Activated CD8-positive, alpha-beta T cell treated with anti-CD3 and anti-CD28 coated beads, Interleukin-2, amount 10 ng/mL, durations not matched to agents 7 days and 5 days (primary cell): ENCODE measurements at regions not wholly inside any gene's neighbourhood (a gene's known extent, or its start where the extent isn't known, plus 50 kb on each side); places are given as distances from the start of the nearest gene placed in this dataset.
A peak's percentile ranks its signal among the peaks of the same experiment; 100 is the strongest.

Source experiments
- ATAC-seq: fragments of 150-1000 bp; cut with Tn5 transposase; one replicate; pipeline ENCODE4 v1.10.0; 2021; ENCODE audit warnings: moderate library complexity
- CTCF ChIA-PET: fragments of 350-600 bp; sonication (Branson Sonifier 250); formaldehyde crosslinking; loops from one replicate; lab custom pipeline; 2021; ENCODE audit warnings: antibody characterized with exemption; lab: Charles Lee
- POLR2A ChIA-PET: fragments of 350-600 bp; sonication (Branson Sonifier 250); formaldehyde crosslinking; loops from one replicate; lab custom pipeline; 2021; ENCODE audit warnings: antibody characterized with exemption; lab: Charles Lee
- DNase-seq: peaks from one replicate; pipeline ENCODE4 v3.0.0-alpha.2; 2020
- H3K27ac Mint-ChIP-seq: one replicate; pipeline ENCODE4 v1.8.0; 2021; ENCODE audit warnings: mild to moderate bottlenecking, mixed read lengths
- H3K27me3 Mint-ChIP-seq: one replicate; pipeline ENCODE4 v1.8.0; 2021; ENCODE audit warnings: low read depth, mixed read lengths
- H3K36me3 Mint-ChIP-seq: one replicate; pipeline ENCODE4 v1.8.0; 2021; ENCODE audit warnings: low read depth, mixed read lengths
- H3K4me1 Mint-ChIP-seq: one replicate; pipeline ENCODE4 v1.8.0; 2021; ENCODE audit warnings: low read depth, mixed read lengths
- H3K4me3 Mint-ChIP-seq: one replicate; pipeline ENCODE4 v1.8.0; 2021; ENCODE audit warnings: mild to moderate bottlenecking, mixed read lengths
- H3K9me3 Mint-ChIP-seq: one replicate; pipeline ENCODE4 v1.8.0; 2022; ENCODE audit warnings: mixed read lengths; ENCODE audit not compliant: insufficient read depth

DNA sequence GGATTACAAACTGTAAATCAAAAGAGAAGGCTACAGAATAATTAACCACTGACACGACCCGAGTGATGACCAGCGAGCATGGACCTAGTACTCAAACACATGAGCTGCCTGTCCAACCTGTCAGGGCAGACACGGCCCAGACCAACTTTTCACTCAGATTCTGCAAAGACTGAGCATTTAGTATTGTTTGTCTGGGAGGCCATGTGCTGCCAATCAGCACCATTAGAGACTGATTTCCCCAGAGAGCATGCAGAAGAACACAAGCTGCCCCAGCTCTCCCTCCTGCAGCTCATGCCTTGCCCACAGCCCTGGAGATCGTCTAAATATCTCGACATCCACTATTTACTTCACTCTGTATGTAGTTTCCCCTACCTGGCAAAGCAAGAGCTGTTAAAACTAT, 172.6 kb upstream of the INHBA start:
- peaks cover 28% of the 10 kb centered on the region for H3K4me1 Mint-ChIP-seq
- peaks cover 9% of the 10 kb centered on the region for H3K27me3 Mint-ChIP-seq
- ChIA-PET POLR2A (interaction anchor here (0.8 kb wide), 1 partner anchor 11 kb away, joined by 3 read pairs; no protein-coding TSS in a partner anchor), CTCF (no interaction called here)
- peaks cover 12% of the 10 kb centered on the region for H3K9me3 Mint-ChIP-seq
- DNase-seq = no peak
- no peak for ATAC-seq
- peaks cover 14% of the 10 kb centered on the region for H3K36me3 Mint-ChIP-seq
- no peak overlapping the region for H3K4me3 Mint-ChIP-seq
- no peak overlapping the region for H3K27ac Mint-ChIP-seq

GRCh38 chr7:41874201-41874785, 171.4 kb upstream of the INHBA start:
- Mint-ChIP-seq H3K36me3 (peaks cover 8% of the 10 kb centered on the region), H3K27me3 (peaks cover 9% of the 10 kb centered on the region), H3K9me3 (peaks cover 11% of the 10 kb centered on the region), H3K27ac (peak overlapping the region; percentile 63), H3K4me1 (peaks cover 33% of the 10 kb centered on the region), H3K4me3 (no peak overlapping the region)
- peak; percentile 39 for DNase-seq
- POLR2A ChIA-PET = no interaction called here
- peak; percentile 70 for ATAC-seq
- CTCF ChIA-PET = interaction anchor here (1.3 to 2.6 kb wide), 2 partner anchors 13 to 66 kb away, joined by 4 to 10 read pairs; no protein-coding TSS in a partner anchor

DNA sequence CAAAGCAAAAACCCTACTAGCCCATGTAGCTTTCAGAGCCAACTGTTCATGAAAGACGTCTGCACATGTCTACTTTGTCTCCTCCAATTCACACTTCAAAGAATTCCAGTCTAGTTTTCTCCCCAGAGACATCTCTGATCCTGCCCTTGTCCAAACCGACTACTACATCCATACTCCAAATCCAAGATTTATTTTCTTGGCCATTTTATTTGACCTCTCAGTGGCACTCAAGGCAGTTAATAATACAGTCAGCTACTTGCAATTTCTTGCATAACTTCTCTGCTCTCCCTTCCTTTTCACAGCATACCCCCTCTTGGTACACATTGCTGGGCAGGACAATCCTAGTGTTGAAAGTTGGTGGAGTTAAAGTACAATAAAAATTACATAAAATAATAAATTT, 170.9 kb upstream of the INHBA start:
- Mint-ChIP-seq H3K27me3 (peaks cover 9% of the 10 kb centered on the region), H3K4me3 (no peak overlapping the region), H3K36me3 (peaks cover 11% of the 10 kb centered on the region), H3K27ac (peak overlapping the region; percentile 0), H3K4me1 (peaks cover 34% of the 10 kb centered on the region), H3K9me3 (peaks cover 12% of the 10 kb centered on the region)
- DNase-seq = no peak
- ChIA-PET CTCF (interaction anchor here (1.3 to 2.6 kb wide), 2 partner anchors 14 to 67 kb away, joined by 4 to 10 read pairs; no protein-coding TSS in a partner anchor), POLR2A (no interaction called here)
- no peak for ATAC-seq

DNA sequence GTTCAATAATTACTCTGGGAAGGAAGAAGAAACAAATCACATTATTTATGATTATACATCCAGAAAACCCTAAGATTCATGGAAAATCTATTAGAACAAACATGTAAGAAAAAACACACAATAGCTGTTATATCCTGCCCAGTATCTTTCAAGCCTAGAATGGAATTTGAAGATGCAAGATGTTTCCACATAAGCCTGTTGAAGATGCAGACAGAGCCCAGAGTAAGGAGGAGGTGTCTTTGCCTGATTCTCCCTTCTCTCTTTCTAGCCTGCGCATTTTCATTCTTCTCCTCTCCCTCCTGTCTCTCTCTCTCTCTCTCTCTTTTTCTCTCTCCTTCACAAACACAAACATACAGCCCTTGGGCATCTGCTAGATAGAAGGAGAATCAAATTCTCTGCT, 170.1 kb upstream of the INHBA start:
- ATAC-seq (no peak), DNase-seq (no peak)
- Mint-ChIP-seq H3K27me3 (peaks cover 11% of the 10 kb centered on the region), H3K27ac (no peak overlapping the region), H3K4me3 (no peak overlapping the region), H3K4me1 (peaks cover 34% of the 10 kb centered on the region), H3K36me3 (peaks cover 11% of the 10 kb centered on the region), H3K9me3 (peaks cover 16% of the 10 kb centered on the region)
- CTCF ChIA-PET = interaction anchor here (1.3 to 2.6 kb wide), 2 partner anchors 15 to 68 kb away, joined by 4 to 10 read pairs; no protein-coding TSS in a partner anchor
- POLR2A ChIA-PET = interaction anchor here (0.8 kb wide), 1 partner anchor 57 kb away, joined by 3 read pairs; no protein-coding TSS in a partner anchor

- H3K4me3 Mint-ChIP-seq = no peak overlapping the region
- H3K27ac Mint-ChIP-seq = no peak overlapping the region
- H3K9me3 Mint-ChIP-seq = peaks cover 33% of the 10 kb centered on the region
- peaks cover 15% of the 10 kb centered on the region for H3K36me3 Mint-ChIP-seq
- POLR2A ChIA-PET = no interaction called here
- ATAC-seq (no peak), DNase-seq (no peak)
- H3K4me1 Mint-ChIP-seq = peaks cover 31% of the 10 kb centered on the region
- CTCF ChIA-PET = interaction anchor here (1.1 to 1.2 kb wide), 2 partner anchors 11 to 70 kb away, joined by 3 to 4 read pairs; no protein-coding TSS in a partner anchor
- H3K27me3 Mint-ChIP-seq = peaks cover 17% of the 10 kb centered on the region
These were observed 167.7 kb upstream of the INHBA start for GRCh38 chr7:41870461-41871138.

GRCh38 chr7:41869997-41870396, 167.1 kb upstream of the INHBA start:
- H3K27me3 Mint-ChIP-seq = peaks cover 19% of the 10 kb centered on the region
- DNase-seq (no peak), ATAC-seq (no peak)
- ChIA-PET CTCF (interaction anchor here (1.1 to 1.2 kb wide), 2 partner anchors 12 to 71 kb away, joined by 3 to 4 read pairs; no protein-coding TSS in a partner anchor), POLR2A (no interaction called here)
- H3K4me1 Mint-ChIP-seq = peaks cover 27% of the 10 kb centered on the region
- H3K9me3 Mint-ChIP-seq = peaks cover 33% of the 10 kb centered on the region
- H3K4me3 Mint-ChIP-seq = no peak overlapping the region
- no peak overlapping the region for H3K27ac Mint-ChIP-seq
- H3K36me3 Mint-ChIP-seq = peaks cover 14% of the 10 kb centered on the region

- POLR2A ChIA-PET = no interaction called here
- Mint-ChIP-seq H3K4me3 (no peak overlapping the region), H3K27ac (no peak overlapping the region), H3K9me3 (peaks cover 33% of the 10 kb centered on the region), H3K36me3 (peaks cover 14% of the 10 kb centered on the region), H3K4me1 (peaks cover 23% of the 10 kb centered on the region), H3K27me3 (peaks cover 19% of the 10 kb centered on the region)
- DNase-seq (no peak), ATAC-seq (no peak)
- CTCF ChIA-PET = interaction anchor here (1.1 kb wide), 1 partner anchor 71 kb away, joined by 3 read pairs; no protein-coding TSS in a partner anchor
These were observed 166.7 kb upstream of the INHBA start for GRCh38 chr7:41869596-41869995.

DNA sequence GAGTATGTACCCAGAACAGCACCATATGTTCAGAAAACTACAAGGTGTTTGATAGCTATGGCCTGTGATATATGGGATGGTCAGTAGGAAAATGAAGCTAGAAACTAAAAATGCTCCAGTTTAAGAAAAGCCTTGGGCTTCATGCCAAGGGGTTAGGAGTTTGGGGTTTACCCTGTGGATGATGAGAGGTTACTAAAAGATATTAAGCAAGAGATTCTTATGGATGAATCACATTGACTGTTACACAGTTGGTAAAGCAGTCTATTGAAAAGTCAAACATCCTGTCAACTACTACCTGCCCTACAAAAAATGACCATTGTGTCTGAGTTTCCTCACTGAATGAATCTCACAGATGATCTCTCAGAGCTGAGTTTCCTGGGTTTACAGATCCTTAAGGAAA, 166.2 kb upstream of the INHBA start:
- no peak overlapping the region for H3K4me3 Mint-ChIP-seq
- POLR2A ChIA-PET = no interaction called here
- H3K27ac Mint-ChIP-seq = no peak overlapping the region
- H3K9me3 Mint-ChIP-seq = peaks cover 33% of the 10 kb centered on the region
- CTCF ChIA-PET = no interaction called here
- no peak for ATAC-seq
- H3K36me3 Mint-ChIP-seq = peaks cover 15% of the 10 kb centered on the region
- peaks cover 18% of the 10 kb centered on the region for H3K4me1 Mint-ChIP-seq
- DNase-seq = no peak
- peaks cover 19% of the 10 kb centered on the region for H3K27me3 Mint-ChIP-seq

- ChIA-PET POLR2A (no interaction called here), CTCF (no interaction called here)
- peaks cover 39% of the 10 kb centered on the region for H3K9me3 Mint-ChIP-seq
- no peak overlapping the region for H3K27ac Mint-ChIP-seq
- H3K4me1 Mint-ChIP-seq = peaks cover 13% of the 10 kb centered on the region
- H3K27me3 Mint-ChIP-seq = peaks cover 16% of the 10 kb centered on the region
- ATAC-seq (no peak), DNase-seq (no peak)
- no peak overlapping the region for H3K4me3 Mint-ChIP-seq
- H3K36me3 Mint-ChIP-seq = peaks cover 18% of the 10 kb centered on the region
These were observed 164.9 kb upstream of the INHBA start for GRCh38 chr7:41867639-41868280.

DNA sequence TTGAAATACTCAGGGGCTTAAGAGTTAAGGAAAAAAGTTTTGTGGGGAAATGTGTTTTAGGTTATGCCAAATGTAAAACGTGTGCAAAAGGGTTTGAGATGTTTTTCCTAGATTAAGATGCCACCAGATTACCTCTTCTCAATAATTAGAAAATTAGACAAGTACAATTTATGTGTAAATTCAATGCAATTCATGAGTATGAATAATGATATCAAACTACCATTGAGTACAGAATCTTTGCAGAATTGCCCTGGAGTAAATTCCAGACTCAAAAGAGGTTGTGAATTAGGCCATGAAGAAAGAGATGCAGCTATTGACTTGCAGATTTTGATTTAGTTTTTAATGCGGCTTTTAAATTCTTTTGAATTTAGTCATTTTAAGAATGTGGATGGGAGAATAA, 159.4 kb upstream of the INHBA start:
- POLR2A ChIA-PET = no interaction called here
- H3K4me3 Mint-ChIP-seq = no peak overlapping the region
- H3K27me3 Mint-ChIP-seq = peaks cover 8% of the 10 kb centered on the region
- CTCF ChIA-PET = no interaction called here
- no peaks in the 10 kb centered on the region for H3K4me1 Mint-ChIP-seq
- H3K36me3 Mint-ChIP-seq = peaks cover 9% of the 10 kb centered on the region
- H3K9me3 Mint-ChIP-seq = peaks cover 24% of the 10 kb centered on the region
- H3K27ac Mint-ChIP-seq = no peak overlapping the region
- ATAC-seq (no peak), DNase-seq (no peak)

DNA sequence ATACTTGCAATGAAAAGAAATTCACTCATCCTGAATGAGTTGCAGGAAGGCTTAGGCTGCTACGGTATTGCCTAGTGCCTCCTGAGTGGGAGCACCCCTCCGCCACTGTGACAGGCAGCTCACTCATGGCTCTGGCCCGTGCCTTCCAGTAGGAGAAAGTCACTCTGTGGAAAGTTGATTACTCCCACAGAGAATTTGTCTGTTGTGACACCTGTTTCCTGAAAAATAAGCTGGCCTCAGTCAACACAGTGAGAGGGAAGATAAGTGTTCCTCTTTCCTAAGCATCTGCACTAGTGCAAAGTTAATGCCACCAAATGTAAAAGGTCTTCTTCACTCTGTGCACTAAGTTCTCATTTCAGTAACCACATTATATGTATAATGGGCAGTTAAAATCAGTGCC, 158.8 kb upstream of the INHBA start:
- Mint-ChIP-seq H3K27ac (no peak overlapping the region), H3K27me3 (peaks cover 8% of the 10 kb centered on the region), H3K36me3 (peaks cover 9% of the 10 kb centered on the region), H3K4me3 (no peak overlapping the region), H3K4me1 (no peaks in the 10 kb centered on the region), H3K9me3 (peaks cover 19% of the 10 kb centered on the region)
- POLR2A ChIA-PET = no interaction called here
- CTCF ChIA-PET = no interaction called here
- ATAC-seq (no peak), DNase-seq (no peak)

DNA sequence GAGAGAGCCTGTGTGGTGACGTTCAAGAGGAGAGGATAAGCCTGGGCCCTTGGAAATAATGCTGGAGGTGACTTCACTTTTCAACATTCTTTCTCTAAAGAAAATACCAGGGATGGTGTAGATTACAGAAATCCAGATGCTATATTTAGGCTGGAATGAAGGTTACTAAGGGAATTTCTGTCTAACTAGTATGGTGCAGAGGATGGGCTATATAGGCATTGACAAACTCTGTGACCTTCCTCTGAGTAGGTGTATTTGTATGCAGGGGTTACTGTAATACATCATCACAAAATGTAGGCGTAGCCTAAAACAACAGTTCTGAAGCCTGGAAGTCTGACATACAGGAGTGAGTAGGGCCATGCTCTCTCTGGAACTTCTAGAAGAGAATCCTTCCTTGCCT, 155.3 kb upstream of the INHBA start:
- ATAC-seq = no peak
- Mint-ChIP-seq H3K4me3 (no peak overlapping the region), H3K27me3 (peaks cover 3% of the 10 kb centered on the region), H3K36me3 (no peaks in the 10 kb centered on the region), H3K27ac (no peak overlapping the region), H3K9me3 (no peaks in the 10 kb centered on the region), H3K4me1 (peaks cover 5% of the 10 kb centered on the region)
- POLR2A ChIA-PET = no interaction called here
- CTCF ChIA-PET = no interaction called here
- no peak for DNase-seq
